ENCODE measurements at regions not wholly inside any gene's neighbourhood (a gene's known extent, or its start where the extent isn't known, plus 50 kb on each side); places are given as distances from the start of the nearest gene placed in this dataset.
"Not testable (repeated sequence)": the region's sequence is repeated elsewhere in the genome, so short reads cannot be mapped to it uniquely, and the experiment has no call there.

DNA sequence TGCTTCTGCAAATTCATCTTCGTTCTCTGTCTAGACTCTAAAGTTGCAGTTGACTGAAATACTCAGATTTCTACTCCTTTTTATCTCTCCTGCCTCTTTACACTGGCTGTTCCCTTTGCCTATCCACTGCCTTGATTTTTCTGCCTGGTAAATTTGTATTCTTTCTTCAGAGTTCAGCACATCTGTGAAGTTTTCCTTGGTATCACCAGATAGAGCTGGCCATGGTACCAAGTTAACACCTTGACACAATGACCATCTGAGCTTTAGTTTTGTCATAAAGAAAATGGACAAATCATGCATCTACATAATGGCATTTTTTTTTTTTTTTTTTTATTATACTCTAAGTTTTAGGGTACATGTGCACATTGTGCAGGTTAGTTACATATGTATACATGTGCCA lies 143.0 kb downstream of the PPP1R3A start:
- no peak for DNase-seq

DNA sequence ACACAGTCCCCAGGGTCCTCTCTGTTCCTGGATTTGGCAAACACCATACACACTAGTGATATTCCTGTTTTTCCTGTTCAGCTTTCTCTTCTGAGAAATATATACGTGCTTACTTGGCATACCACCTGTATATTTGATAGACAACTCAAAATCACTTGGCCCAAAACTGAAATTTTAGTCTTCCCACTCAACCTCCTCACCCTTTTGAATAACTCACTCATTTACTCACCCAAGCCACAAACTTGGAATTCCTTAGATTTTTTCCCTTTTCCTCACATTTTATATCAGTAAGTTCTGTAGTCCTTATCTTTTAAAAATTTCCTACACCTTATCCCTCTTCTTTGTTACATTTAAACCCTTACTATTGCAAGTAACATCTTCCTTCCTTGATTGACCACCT lies 143.4 kb downstream of the PPP1R3A start:
- no peak for DNase-seq

DNA sequence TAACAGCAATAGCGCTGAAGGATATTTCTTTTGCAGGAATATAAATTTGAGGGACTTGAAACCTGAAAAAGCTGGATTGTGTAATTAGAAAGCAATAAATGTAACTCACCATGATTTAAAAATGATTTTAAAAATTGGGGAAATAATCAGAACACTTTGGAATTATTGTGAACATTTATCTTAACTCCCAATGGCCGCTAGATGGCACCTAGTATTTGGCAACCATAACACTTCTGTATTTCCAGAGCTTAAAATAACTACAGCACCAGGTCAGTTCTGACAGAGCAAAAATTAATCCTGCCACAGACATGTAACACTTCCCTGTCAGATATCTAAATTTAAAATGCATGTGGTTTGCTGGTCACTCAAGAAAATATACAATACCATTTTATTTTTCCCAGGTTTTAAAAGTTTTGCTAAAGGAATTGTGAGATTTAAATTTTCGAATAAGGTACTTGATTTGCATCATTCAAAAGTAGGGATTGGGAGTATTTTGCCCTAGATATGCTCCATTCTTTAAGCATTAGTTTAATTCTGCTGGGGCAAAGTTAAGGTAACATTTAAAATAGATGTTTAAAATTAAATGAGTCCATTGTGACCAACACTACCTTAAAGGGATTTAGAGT lies 144.5 kb downstream of the PPP1R3A start:
- peak; percentile 5 for DNase-seq

DNA sequence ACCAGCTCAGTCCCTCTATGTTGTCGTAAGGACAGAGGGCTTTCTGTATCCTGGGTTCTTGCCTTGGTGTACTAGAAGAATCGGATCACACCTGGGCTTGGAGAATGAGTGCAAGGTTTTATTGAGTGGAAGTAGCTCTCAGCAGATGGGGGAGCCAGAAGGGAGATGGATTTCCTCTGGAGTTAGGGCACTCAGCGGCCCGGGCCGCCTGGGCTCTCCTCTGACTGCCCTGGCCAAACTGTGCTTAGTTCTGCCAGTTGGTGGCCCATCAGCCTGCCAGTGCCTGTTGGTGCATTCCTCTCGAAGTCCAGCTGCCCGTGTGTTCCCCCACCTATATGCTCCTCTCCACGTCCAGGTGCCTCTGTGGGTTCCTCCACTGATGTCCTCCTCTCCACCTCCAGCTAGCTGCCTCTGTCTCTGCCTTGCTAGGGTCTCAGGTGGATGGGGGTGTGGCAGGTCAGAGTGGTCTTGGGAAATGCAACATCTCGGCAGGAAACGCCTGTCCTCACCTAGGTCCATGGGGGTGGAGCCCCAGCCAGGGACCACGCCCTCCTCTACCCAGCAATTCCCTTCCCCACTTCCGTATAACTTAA lies 148.6 kb downstream of the PPP1R3A start:
- no peak for DNase-seq

DNA sequence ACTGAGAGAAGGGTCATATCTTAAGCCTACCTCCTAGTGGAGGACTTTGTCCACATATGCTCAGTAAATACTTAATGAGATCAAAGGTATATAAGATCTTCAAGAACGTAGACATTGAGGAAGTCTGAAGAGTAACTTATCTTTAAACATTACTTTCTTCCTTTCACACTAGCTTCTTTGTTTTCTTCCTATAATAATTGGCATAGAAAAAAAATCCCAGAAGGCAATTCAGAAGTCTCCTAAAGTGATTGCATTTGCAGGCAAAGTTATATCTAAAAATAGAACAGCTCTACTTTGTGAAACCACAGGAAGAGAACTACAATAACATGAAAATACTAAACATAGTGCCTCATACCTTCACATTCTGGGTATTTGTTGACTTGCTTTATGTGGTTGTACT lies 150.4 kb downstream of the PPP1R3A start:
- no peak for DNase-seq

DNA sequence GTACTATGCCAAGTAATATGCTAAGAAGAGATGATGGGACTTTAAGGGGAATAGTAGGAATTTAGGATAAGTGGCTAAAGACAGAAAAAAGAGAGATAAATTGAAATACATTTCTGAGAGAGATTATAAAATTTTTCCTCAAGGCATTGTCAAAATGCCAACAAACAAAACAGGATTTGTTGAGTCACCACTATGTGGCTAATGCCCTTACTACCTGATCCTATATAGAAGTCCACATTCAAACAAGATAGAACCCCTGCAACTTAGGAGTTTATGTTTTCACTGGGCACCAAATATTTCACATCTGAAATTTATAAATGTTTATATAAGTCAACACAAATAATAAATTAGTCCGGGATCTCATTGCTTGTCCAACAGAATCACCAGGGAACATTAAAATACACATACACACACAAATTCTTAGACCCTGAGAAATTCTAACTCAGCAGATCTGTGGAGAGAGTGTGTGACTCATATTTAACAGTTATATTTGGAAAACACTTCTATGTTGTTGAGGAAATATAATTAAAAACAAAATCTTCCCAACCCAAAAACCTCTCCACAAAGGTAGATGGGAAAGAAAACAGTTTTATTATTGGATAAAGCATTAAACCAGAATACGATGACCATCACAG lies 154.3 kb downstream of the PPP1R3A start:
- DNase-seq = no peak

DNA sequence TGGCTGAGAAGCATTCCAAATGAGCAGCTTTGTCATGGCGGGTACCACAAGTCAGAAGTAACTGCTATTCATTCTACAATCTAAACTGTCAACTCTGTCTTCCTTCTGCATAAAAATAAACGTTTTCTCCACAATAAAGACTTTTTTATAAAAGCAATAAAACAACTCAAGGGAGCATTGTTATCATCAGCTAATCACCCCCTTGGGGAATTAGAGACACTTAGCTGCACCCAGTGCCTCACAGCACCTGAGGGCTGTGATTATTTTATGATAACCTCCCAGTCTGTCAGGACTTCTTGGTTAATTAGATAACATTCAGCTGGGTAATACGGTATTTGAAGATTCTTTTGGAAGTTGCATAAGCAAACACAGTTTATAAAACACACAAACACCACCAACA lies 155.6 kb downstream of the PPP1R3A start:
- no peak for DNase-seq

DNA sequence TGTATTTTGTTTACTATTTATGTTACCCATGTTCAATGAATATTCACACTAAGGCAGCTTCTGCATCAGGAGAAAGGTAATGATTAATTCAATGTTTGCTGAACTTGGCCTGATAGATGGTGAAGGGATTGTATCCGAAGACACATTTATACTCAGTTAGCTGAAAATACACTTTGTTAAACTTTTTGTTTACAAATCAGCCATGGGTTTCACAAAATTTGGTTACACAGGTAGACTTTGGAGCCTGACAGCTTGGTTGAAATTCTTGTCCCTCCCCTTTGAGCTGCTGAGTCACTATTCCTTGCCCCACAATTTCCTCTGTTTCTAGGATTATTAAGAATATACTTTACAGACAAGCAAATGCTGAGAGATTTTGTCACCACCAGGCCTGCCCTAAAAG lies 162.6 kb downstream of the PPP1R3A start:
- DNase-seq = no peak

DNA sequence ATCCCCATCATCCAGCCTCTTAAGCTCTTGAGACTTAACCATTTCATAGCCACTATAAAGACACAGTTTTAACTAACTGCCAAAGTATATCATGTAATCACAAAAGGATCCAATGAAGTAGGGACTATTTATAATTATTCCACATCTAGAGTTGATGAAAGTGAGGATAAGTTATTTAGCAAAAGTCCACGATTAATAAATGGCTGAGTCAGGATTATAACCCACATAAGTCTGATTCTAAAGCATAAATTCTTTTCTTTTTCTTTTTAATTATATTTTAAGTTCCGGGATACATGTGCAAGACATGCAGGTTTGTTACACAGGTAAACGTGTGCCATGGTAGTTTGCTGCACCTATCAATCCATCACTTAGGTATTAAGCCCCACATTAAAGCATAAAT lies 166.1 kb downstream of the PPP1R3A start:
- DNase-seq = no peak

DNA sequence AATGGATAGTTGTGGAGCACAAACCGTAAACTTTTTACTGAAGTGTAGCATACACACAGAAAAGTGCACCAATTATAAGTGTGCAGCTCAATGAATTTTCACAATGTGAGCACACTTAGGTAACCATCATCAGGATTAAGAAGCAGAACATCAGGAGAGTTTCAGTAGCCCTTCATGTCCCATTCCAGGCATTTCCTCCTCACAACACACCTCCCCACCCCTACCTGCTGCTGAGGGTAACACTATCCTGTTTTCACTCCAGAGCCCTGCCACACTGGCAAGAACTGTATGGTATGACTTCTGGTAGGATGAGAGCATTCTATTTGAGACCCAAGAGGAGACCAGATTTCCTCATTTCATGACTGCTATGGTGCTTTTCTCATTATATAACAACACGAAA lies 166.5 kb downstream of the PPP1R3A start:
- no peak for DNase-seq

DNA sequence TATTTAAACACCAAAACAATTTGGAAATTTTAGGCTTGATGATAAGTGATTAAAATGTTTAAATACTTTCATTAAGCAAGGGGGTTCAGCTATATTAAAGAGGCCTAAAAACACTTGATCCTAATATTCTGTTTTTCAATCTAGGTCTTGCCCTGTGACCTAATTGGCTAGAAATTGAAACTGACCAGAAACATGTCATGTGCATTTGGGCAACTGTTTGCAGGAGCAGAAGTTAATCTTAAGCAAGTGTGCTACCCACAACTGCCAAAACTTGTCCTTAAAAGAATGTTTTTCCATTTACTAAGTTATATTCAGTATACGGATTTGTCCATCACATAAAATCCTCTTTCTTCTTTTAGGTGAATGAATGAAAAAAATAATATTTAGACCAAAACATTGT lies 167.3 kb downstream of the PPP1R3A start:
- DNase-seq = no peak

DNA sequence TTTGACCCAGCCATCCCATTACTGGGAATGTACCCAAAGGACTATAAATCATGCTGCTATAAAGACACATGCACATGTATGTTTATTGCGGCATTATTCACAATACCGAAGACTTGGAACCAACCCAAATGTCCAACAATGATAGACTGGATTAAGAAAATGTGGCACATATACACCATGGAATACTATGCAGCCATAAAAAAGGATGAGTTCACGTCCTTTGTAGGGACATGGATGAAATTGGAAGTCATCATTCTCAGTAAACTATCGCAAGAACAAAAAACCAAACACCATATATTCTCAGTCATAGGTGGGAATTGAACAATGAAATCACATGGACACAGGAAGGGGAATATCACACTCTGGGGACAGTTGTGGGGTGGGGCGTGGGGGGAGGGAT lies 170.4 kb downstream of the PPP1R3A start:
- DNase-seq = not testable (repeated sequence)

DNA sequence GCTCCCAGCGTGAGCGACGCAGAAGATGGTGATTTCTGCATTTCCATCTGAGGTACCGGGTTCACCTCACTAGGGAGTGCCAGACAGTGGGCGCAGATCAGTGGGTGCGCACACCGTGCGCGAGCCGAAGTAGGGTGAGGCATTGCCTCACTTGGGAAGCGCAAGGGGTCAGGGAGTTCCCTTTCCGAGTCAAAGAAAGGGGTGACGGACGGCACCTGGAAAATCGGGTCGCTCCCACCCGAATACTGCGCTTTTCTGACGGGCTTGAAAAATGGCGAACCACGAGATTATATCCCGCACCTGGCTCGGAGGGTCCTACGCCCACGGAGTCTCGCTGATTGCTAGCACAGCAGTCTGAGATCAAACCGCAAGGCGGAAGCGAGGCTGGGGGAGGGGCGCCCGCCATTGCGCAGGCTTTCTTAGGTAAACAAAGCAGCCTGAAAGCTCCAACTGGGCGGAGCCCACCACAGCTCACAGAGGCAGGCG lies 175.8 kb downstream of the PPP1R3A start:
- not testable (repeated sequence) for DNase-seq

DNA sequence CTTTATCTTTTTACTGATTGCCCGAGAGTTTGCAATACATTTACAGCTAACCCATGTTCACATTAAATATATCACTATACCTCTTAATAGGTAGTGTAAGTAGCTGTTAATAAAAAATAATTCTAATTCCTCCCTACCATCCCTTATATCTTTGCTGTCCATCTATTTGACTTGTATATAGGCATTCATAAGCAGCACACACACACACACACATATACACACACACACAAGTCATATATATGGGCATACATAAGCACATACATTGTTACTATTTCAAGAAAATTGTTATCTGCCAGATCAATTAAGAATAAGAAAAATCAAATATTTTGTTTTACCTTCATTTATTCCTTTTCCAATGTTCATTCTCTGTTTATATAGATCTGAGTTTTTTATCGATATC lies 176.4 kb downstream of the PPP1R3A start:
- DNase-seq = no peak

DNA sequence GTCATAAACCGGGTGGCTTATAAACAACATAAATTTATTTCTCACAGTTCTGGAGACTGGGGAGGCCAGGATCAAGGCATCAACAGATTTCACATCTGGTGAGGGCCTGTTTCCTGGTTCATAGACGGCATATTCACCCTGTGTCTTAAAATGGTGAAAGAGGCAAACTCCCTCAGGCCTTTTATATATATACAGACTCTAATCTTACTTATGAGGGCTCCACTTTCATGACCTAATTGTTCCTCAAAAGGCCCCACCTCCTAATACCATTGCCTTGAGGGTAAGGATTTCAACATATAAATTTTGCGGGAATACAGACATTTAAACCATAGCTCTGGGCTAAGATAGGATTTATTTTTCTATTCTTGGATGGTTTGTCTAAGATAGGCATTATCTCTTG lies 187.2 kb downstream of the PPP1R3A start:
- no peak for DNase-seq

DNA sequence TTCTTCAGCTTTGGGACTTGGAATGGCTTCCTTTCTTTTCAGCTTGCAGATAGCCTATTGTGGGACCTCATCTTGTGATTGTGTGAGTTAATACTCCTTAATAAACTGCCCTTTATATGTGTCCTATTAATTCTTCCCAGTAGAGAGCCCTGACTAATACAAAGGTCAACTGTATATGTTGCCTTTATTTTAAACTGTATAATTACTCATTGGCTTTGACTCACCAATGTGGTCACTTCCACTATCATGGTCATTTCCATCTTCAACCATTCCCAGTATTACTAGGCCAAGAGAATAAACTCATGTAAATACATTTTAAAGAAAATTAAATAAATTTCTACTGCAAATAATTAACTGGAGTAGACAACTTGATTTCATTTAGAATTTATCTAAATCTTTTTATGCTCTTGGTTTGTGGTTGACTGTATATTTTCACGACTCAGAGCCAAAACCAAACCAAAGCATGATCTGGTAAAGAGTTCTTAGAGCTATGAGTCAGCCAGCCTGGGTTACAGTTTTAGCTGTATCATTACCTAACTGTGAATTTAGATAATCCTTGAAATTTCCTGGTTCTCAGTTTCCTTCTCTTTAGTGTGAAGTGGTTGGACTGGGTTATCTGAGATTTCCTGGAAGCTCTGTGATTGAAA lies 188.4 kb downstream of the PPP1R3A start:
- DNase-seq = no peak

DNA sequence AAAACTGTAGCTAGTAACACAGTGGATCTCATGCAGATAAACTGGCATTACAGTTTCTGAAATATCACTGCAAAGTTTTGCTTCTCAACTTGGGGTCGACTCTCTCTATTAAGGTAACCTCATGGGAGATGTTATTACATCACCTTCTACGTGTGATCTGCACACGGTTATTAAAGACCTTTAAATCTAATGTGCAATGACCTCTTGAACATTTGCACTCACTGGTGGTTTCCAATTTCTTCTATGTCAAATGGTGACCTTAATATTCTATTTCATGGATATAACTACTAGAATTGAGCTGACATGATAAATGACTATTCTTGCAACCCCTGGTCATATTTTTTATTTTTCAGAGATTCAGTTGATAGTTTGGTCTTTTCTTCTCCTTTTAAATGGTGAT lies 191.3 kb downstream of the PPP1R3A start:
- DNase-seq = no peak

DNA sequence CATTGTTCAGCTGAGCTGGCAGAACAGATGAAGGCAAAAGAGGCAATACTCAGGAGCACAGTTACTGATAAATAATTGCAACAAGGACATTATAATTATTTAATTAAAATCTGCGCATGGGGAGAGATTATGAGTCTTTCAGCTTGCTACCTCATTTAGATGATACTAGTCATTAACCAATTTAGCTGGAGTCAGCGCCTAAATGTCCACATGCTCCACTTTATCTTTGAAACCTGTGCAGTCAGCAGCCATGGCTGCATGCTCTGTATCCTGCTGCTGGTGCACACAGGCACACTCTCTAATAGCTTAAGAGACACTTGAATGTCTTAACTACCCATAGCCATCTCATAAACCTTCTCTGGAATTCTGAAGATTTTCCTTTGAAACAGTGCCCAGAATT lies 196.8 kb downstream of the PPP1R3A start:
- no peak for DNase-seq

DNA sequence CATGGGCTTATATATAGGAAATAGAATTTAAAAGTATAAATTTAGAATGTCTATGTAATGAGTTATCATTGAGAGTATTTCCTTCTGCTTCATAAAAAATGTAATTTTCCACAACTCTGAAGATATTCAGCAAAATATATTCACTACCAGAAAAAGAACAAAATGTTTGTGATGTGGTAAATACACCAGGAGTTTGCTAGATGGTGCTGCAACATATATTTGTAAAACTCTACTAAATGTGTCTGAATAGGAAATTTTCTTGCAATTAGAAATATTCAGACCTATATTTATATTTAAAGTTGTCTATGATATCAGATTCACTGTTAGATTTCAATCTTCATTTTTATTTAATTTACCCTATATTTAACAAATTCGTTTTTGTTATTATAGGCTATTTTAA lies 201.1 kb downstream of the PPP1R3A start:
- DNase-seq = no peak

DNA sequence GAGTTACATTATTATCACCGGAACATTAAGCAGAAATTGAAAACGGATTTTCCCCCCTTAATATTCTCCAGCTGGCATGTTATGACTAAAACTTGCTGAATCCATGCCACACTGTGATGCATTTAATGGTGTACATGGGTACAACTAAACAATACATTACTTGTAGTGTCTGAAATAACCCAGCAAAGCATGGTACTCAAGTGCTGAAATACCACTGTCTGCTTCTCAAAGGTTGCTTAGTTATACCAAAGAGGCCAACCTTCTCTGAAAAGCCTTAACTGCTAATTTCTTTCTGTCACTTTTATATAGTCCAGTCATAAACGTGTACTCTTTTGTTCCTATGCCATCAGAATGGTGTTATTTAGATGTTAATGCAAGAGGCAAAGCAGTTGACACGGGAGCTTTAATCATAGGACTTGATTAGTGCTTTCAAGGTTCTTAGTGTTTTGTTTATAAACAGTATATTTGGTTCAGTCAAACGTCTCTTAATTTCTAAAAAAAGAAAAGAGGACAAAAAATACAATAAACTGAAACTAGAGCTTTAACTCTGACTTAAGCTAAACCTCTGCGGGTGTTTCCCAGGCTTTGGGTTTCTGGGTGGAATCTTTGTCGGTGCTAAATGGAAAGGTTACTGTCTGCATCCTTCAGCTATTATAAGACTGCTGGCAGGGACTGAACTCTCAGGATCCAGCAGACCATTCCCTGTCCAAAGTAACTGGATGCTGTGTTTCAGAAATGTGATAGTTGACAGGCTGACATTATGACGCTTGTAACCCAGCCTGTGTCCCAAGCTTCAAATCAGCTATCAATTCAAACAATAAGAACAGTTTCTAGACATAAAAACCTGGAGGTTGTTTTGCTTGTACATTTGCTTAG lies 202.6 kb downstream of the PPP1R3A start:
- DNase-seq = no peak

DNA sequence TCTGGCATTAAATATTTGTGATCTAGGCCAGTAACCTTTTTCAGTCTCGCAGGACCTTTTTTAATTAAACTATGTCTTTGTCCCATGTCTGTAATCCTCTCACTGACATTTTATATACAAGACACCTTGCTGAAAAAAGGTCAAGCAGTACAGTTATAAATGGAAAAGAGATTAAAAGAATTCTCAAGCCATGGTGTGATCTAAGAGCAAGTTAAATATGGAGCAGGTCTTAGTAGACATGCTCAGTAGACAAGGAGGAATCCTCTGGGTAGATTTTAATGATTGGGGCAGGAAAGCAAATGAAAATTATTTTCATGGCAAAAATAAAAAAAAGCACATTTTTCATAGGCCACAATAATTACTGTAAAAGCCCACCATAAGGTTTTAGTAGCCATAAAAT lies 203.5 kb downstream of the PPP1R3A start:
- no peak for DNase-seq

DNA sequence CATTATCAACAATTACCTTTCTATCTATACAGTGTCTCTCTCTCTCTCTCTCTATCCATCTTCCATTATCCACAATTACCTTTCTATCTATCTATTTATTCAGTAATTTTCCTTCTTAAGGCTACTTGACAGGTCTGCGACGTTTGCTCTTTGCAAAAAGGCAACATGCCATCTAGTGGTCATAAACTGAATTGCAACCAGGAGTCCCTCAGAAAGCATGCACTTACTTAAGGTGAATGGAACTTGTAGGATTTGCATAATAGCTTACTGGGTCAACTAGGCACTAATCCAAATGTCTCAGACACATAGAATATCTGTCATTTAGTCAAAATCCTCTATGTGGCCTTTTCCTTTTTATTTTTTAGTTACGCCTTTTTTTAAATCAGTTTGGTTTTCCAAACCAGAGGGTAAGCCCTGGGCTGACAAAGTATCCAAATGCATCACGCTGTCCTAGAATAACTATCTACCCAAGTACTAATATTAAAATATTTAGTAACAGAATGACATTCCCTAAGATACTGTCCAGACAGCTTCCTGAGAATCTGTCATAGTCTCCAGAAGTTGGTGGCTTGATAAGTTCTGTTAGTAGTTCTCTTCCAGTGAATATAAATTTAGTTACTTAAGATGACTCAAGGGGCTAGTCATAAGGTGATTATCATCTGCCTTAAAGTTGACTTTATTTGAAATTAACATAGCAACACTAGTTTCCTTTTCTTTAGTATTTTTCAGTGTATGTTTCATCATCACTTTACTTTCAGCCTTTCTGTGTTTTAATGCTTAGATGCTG lies 208.3 kb downstream of the PPP1R3A start:
- DNase-seq = peak; percentile 50
